K562 (cell line): ENCODE measurements at regions not wholly inside any gene's neighbourhood (a gene's known extent, or its start where the extent isn't known, plus 50 kb on each side); places are given as distances from the start of the nearest gene placed in this dataset.

ENCODE experiments used
- ATAC-seq: fragments of 200-7000 bp; cut with Tn5 transposase; 3 replicates; pipeline ENCODE4 v1.9.1; 2020; ENCODE audit warnings: moderate library complexity
- BruUV-seq: library from RNA; stranded (reverse); fragments of 400-500 nt; replicated peaks from 2 replicates; lab custom pipeline; 2021; lab: Mats Ljungman, UMichigan
- CTCF ChIA-PET: fragments of 300-600 bp; formaldehyde crosslinking; extraction: SDS; loops from one replicate; lab custom pipeline; 2021; ENCODE audit warnings: low intra/inter-chr PET ratio; lab: Yijun Ruan, JAX
- POLR2A ChIA-PET: fragments of 300-600, 350-650 bp; sonication (Branson Sonifier 250); formaldehyde crosslinking; extraction: SDS; loops from one replicate; lab custom pipeline; 2021; ENCODE audit warnings: antibody characterized with exemption, inconsistent platforms; lab: Yijun Ruan, JAX
- DNase-seq, 4 experiments: peaks; one replicate each; pipeline versions ENCODE4 v3.0.0 to v3.0.0-alpha.2; 2011 to 2018; ENCODE audit warnings: low spot score in 3 of 4, mixed read lengths in 3 of 4; ENCODE audit errors: extremely low read depth in 1 of 4
- FAIRE-seq: peaks from 2 replicates; lab custom pipeline; 2011; peaks lifted over from hg19 to GRCh38; lab: Jason Lieb, UNC
- H2AFZ ChIP-seq: 2 replicates; pipeline ENCODE4 v1.6.0; 2011; ENCODE audit warnings: low read depth, low read length, control low read depth, inconsistent platforms
- H3K27ac ChIP-seq: fragments of 200-600 bp; 3 replicates; pipeline ENCODE4 v1.8.0; 2011; ENCODE audit warnings: low read depth, mild to moderate bottlenecking, control low read depth, inconsistent platforms, low read length, moderate library complexity, mixed read lengths; ENCODE audit errors: extremely low read depth
- H3K27me3 ChIP-seq, 2 experiments: fragments of 300-600 bp in 1 of 2; 2 replicates in 1 of 2; 3 replicates in 1 of 2; pipeline versions ENCODE4 v1.6.0 to v1.8.0; 2011; ENCODE audit warnings: inconsistent platforms in 2 of 2, low read length in 2 of 2, mild to moderate bottlenecking in 1 of 2, mixed read lengths in 1 of 2, moderate library complexity in 1 of 2; ENCODE audit not compliant: control insufficient read depth in 2 of 2, insufficient read depth in 2 of 2
- H3K36me3 ChIP-seq: fragments of 300-600 bp; 3 replicates; pipeline ENCODE4 v1.8.0; 2011; ENCODE audit warnings: mild to moderate bottlenecking, low read length, inconsistent platforms; ENCODE audit not compliant: control insufficient read depth, insufficient read depth
- H3K4me1 ChIP-seq, 2 experiments: fragments of 200-600 bp in 1 of 2; replicated peaks in 1 of 2; 2 replicates in 1 of 2; 3 replicates in 1 of 2; pipeline versions ENCODE4 v1.5.1 to v1.8.0; 2011; ENCODE audit warnings: inconsistent platforms in 2 of 2, low read length in 2 of 2, mild to moderate bottlenecking in 1 of 2, mixed read lengths in 1 of 2, moderate library complexity in 1 of 2; ENCODE audit not compliant: control insufficient read depth in 2 of 2, insufficient read depth in 2 of 2
- H3K4me2 ChIP-seq: 2 replicates; pipeline ENCODE4 v1.6.1; 2011; ENCODE audit warnings: low read length, control low read depth, inconsistent platforms, mixed read lengths; ENCODE audit not compliant: insufficient read depth
- H3K4me3 ChIP-seq: fragments of 200-600 bp; sonication (generic), shearing (Covaris generic); 2 replicates; pipeline ENCODE4 v1.5.1; 2016; ENCODE audit warnings: control low read depth, inconsistent platforms
- H3K79me2 ChIP-seq: fragments of 200-600 bp; 3 replicates; pipeline ENCODE4 v1.8.0; 2011; ENCODE audit warnings: low read length, inconsistent platforms; ENCODE audit not compliant: control insufficient read depth, insufficient read depth
- H3K9ac ChIP-seq, 2 experiments: 2 replicates each; pipeline versions ENCODE4 v1.6.0 to v1.6.1; 2011; ENCODE audit warnings: low read depth in 2 of 2, low read length in 2 of 2, control low read depth in 1 of 2, inconsistent platforms in 1 of 2, mild to moderate bottlenecking in 1 of 2, mixed read lengths in 1 of 2; ENCODE audit not compliant: insufficient read depth in 1 of 2
- H3K9me1 ChIP-seq: one replicate; pipeline ENCODE4 v1.6.0; 2011; ENCODE audit warnings: inconsistent platforms, mild to moderate bottlenecking, low read length, moderate library complexity; ENCODE audit not compliant: control insufficient read depth, insufficient read depth
- H3K9me3 ChIP-seq: replicated peaks from 2 replicates; pipeline ENCODE4 v1.5.1; 2011; ENCODE audit warnings: low read depth, low read length, inconsistent platforms; ENCODE audit not compliant: control insufficient read depth, insufficient read depth
- H4K20me1 ChIP-seq: replicated peaks from 2 replicates; pipeline ENCODE4 v1.6.1; 2011; ENCODE audit warnings: low read length, inconsistent platforms, mixed read lengths; ENCODE audit not compliant: control insufficient read depth, insufficient read depth
- DNMT1 ChIP-seq: fragments of 450-650 bp; IDR thresholded peaks from 2 replicates; pipeline ENCODE4 v1.6.1; 2016; ENCODE audit warnings: antibody characterized with exemption, mild to moderate bottlenecking
- NFIX ChIP-seq: fragments of 250-450 bp; sonication (Bioruptor Pico); IDR thresholded peaks from 2 replicates; pipeline ENCODE4 v1.4.0; 2020; ENCODE audit warnings: low read depth, mild to moderate bottlenecking, moderate library complexity
- NFRKB ChIP-seq: fragments of 450-650 bp; IDR thresholded peaks from 2 replicates; pipeline ENCODE4 v1.6.1; 2016; ENCODE audit warnings: low read depth
- NR1H2 ChIP-seq: sonication (generic); formaldehyde crosslinking; IDR thresholded peaks from 2 replicates; pipeline ENCODE4 v1.4.0; 2020; ENCODE audit warnings: mild to moderate bottlenecking, missing genetic modification reagents
- PTBP1 ChIP-seq: fragments of 200-400 bp; formaldehyde crosslinking; IDR thresholded peaks from 2 replicates; pipeline ENCODE4 v1.6.1; 2017; ENCODE audit warnings: low read depth, low read length
- RFX7 ChIP-seq: fragments of 250-450 bp; sonication (Bioruptor Pico); IDR thresholded peaks from 2 replicates; pipeline ENCODE4 v1.5.1; 2021; ENCODE audit warnings: mild to moderate bottlenecking
- TCF7 ChIP-seq: sonication (generic); IDR thresholded peaks from 2 replicates; pipeline ENCODE4 v1.6.1; 2016; ENCODE audit warnings: antibody characterized with exemption, borderline replicate concordance
- ZNF431 ChIP-seq: sonication (generic); formaldehyde crosslinking; IDR thresholded peaks from 2 replicates; pipeline ENCODE4 v1.8.0; 2022; ENCODE audit warnings: mild to moderate bottlenecking, missing genetic modification reagents
- ZNF695 ChIP-seq: fragments of 450-650 bp; formaldehyde crosslinking; IDR thresholded peaks from 2 replicates; pipeline ENCODE4 v1.4.0; 2020; ENCODE audit warnings: mild to moderate bottlenecking, moderate library complexity
- WGBS: fragments of 100-300 bp; shearing (Covaris generic); methylation state at CpG from one replicate; pipeline ENCODE4 v1.1.6; 2016; ENCODE audit warnings: low coverage, mixed read lengths; ENCODE audit not compliant: insufficient coverage; ENCODE audit errors: missing lambda C conversion rate; 5-methylcytosine and 5-hydroxymethylcytosine counted together
- in situ Hi-C: fragments of 300-500 bp; cut with MboI; formaldehyde crosslinking; loops from 4 replicates; pipeline ENCODE4 v1.15.0; 2018; ENCODE audit warnings: inconsistent platforms, mixed read lengths
- intact Hi-C: fragments of 100-400 bp; cut with micrococcal nuclease; formaldehyde crosslinking; loops from 2 replicates; pipeline ENCODE4 v1.14.2; 2022
- TF ChIP-seq, protein P1 (sequence below): fragments of 250-450 bp; sonication (Bioruptor Pico); IDR thresholded peaks from 2 replicates; pipeline ENCODE4 v1.5.0; 2021
- TF ChIP-seq, protein P2 (sequence below), 2 experiments: fragments of 200-800 bp in 1 of 2; sonication (Bioruptor generic) in 1 of 2; sonication (generic) in 1 of 2; formaldehyde crosslinking in 1 of 2; IDR thresholded peaks in 1 of 2; conservative IDR thresholded peaks in 1 of 2; 2 replicates each; pipeline versions ENCODE4 v1.5.0 to v1.6.1; 2016 to 2020; ENCODE audit warnings: missing compliant biosample characterization in 1 of 2, missing genetic modification characterization in 1 of 2, missing genetic modification reagents in 1 of 2

DNA sequence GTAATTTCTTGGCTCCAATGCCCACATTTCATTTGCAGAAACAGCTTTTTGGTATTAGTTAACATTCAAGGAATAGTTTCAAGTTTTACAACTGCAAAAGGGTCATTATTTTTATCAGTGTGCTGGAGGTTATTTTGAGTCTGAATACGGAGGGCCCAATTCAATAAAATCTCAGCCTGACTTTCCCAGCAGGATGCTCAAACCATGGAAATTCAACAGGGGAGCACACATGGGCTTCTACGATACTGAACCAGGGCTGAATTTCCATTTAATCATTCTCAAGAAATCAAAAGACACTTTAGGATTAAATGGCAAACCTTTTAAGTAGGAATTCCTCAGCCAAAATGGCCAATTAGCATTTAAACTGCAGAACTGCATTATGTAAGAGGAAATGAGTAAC is 700.9 kb upstream of the ANKRD30A start:
- 4% methylated on average over 2 of the region's 2 CpGs for WGBS
- Histone ChIP-seq H3K9me1 (no peaks in the 10 kb centered on the region), H3K79me2 (no peaks in the 10 kb centered on the region), H3K27me3 (no peaks in the 10 kb centered on the region), H3K4me2 (no peak overlapping the region), H3K27ac (no peak overlapping the region), H3K36me3 (no peaks in the 10 kb centered on the region), H3K4me3 (no peak overlapping the region), H3K9me3 (no peaks in the 10 kb centered on the region), H3K4me1 (no peaks in the 10 kb centered on the region), H2AFZ (no peak overlapping the region), H4K20me1 (no peaks in the 10 kb centered on the region), H3K9ac (no peak overlapping the region)
- TF ChIP-seq ZNF431 (CRISPR knock-in tag) (no peak), NFRKB (no peak), ZNF695 (CRISPR knock-in tag) (no peak), TCF7 (no peak), RFX7 (CRISPR knock-in tag) (no peak), NFIX (CRISPR knock-in tag) (no peak), DNMT1 (no peak), NR1H2 (CRISPR knock-in tag) (no peak), PTBP1 (no peak)
- TF ChIP-seq, protein P1, sequence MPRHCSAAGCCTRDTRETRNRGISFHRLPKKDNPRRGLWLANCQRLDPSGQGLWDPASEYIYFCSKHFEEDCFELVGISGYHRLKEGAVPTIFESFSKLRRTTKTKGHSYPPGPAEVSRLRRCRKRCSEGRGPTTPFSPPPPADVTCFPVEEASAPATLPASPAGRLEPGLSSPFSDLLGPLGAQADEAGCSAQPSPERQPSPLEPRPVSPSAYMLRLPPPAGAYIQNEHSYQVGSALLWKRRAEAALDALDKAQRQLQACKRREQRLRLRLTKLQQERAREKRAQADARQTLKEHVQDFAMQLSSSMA (CRISPR knock-in tag), result no peak
- TF ChIP-seq, protein P2, sequence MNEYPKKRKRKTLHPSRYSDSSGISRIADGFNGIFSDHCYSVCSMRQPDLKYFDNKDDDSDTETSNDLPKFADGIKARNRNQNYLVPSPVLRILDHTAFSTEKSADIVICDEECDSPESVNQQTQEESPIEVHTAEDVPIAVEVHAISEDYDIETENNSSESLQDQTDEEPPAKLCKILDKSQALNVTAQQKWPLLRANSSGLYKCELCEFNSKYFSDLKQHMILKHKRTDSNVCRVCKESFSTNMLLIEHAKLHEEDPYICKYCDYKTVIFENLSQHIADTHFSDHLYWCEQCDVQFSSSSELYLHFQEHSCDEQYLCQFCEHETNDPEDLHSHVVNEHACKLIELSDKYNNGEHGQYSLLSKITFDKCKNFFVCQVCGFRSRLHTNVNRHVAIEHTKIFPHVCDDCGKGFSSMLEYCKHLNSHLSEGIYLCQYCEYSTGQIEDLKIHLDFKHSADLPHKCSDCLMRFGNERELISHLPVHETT (CRISPR knock-in tag; conservative IDR thresholded peaks at IDR 0.05 in 1 of 2, IDR thresholded peaks at IDR 0.05 in 1 of 2), result no peak
- no TSS peak for BruUV-seq
- ChIA-PET CTCF (no interaction called here), POLR2A (no interaction called here)
- ATAC-seq, result no peak
- in situ Hi-C loops, result no loop called here
- no peak for FAIRE-seq
- no peak for DNase-seq
- intact Hi-C loops, result no loop called here
